Right renal pelvis (tissue), 4 donors: ENCODE measurements at regions not wholly inside any gene's neighbourhood (a gene's known extent, or its start where the extent isn't known, plus 50 kb on each side); places are given as distances from the start of the nearest gene placed in this dataset.

Experiments
- DNase-seq, 4 donors: peaks; one replicate each; pipeline ENCODE4 v3.0.0-alpha.2; 2013; ENCODE audit warnings: low read depth in 4 of 4, low spot score in 3 of 4, missing footprints in 1 of 4

DNA sequence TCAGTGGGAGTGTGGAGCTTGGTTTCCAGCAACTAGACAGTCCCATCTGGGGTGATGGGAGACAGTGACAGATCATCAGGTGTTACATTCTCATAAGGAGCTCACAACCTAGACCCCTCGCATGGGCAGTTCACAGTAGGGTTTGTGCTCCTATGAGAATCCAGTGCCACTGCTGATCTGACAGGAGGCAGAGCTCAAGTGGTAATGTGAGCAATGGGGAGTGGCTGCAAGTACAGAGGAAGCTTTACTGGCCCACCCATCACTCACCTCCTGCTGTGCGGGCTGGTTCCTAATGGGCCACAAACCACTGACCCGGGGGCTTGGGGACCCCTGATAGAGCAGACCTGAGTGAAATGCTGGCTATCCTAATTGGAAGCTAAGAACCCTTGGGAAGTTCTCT is 242.8 kb downstream of the BAMBI start:
- no peak for DNase-seq

DNA sequence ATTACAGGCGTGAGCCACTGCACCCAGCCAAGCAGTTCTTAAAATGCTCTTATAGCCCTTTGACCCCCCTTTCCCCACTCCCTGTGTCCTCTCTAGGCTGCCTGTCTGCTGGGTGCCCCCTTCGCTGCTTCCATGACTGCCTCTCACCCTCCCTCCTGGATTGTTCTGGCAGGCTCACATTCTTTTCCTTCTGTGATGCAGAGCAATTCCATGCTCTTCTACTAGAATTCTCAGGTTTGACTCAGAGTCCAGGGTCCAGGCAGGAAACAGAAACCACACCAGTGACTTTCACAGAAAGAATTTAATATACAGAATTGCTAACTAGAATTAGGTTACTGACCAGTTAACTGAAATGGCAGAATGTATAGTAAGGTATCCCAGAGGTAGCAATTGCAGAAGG is 244.8 kb downstream of the BAMBI start:
- DNase-seq = no peak

DNA sequence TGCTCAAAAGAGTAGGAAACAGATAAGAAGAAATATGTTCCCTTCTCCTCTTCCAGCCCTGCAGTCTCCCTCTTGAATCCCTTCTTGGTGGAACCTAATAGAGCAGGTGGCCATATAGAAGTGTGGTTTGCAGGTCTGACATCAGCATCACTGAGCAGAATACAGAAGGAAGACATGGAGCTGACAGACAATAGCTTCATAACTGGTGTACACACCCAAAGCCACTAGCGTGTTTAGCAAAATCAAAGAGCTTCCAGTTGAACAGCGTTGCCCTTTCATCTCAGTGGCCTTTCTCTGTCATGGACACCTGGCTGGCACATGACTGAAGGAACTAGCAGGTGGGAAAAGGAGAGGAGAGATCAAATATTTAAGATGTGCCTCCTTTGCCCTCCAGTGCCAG is 245.5 kb downstream of the BAMBI start:
- no peak for DNase-seq

DNA sequence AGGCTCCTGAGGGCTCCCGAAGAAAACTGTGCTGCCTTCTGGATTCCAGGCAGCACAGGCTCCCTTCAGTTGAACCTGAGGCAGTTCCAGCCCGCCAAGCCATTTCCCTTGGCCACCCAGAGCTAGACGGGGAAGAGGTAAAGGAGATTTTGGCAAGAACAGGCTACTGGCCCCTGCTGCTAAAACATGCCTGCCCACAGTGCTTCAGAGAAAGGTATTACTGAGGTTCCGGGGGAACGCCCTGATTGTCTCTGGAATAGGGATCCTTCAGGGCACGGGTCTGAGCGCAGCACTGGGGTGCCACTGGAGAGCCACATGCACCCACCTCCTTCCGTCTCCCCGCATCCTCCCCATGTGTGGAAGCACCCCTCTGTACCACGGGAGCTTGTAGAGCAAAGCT is 247.4 kb downstream of the BAMBI start:
- no peak for DNase-seq

DNA sequence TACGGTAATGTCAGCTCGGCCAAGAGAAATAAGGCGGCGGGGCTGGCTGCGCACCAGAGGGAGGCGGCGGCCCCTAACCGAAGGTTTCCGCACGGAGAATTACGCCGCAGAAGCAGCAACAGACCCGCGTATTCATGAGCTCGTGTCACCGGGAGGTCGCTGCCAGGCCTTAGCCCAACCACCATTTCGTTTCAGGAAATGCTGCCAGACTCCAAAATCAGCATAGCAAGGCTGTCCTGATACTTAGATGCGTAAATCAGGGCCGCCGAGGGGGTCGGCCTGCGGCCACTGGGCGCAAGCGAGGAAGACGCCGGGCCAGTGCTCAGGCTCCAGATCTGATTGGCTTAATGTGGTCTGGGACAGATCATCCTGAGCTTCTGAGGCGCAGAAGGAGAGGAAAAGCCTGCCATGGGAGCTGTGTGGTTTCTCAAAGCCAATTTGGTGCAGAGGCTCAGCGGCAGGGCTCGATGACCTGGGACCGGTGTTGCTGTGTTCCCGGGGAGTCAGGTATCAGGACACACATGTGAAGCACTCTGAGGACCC is 247.9 kb downstream of the BAMBI start:
- DNase-seq = peak in 1 of 4 donors; percentile 44

DNA sequence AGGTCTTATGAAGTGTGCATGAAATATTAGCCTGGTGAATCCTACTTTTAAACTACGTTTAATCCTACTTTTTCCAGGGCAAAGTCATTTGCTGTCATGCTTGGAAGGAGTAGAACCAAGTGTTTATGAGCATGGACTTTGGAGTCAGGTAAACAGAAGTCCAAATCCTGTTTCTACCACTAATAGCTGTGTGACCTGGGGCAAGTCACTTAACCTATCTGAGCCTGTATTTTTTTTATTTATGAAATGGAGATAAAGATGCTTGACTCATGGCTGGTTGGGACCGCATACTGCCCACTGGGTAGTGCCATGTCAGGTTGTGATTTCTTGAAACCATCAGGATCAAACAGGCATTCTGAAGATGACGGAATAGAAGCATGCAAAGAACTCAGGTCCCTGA is 249.6 kb downstream of the BAMBI start:
- no peak for DNase-seq

DNA sequence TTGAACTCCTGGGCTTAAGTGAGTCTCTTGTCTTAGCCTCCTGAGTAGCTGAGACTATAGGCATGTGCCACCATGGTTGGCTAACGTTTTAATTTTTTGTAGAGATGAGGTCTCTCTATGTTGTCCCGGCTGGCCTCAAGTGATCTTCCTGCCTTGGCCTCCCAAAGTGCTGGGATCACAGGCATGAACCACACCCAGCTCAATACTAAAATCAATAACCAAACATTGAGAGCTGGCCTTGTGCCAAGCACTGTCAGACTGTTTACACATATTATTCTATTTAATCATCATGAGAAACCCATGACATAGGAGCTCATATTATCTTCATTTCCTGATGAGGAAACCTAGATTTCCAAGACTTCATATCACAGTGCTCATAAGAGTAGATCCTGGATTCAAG is 251.2 kb downstream of the BAMBI start:
- DNase-seq = no peak

DNA sequence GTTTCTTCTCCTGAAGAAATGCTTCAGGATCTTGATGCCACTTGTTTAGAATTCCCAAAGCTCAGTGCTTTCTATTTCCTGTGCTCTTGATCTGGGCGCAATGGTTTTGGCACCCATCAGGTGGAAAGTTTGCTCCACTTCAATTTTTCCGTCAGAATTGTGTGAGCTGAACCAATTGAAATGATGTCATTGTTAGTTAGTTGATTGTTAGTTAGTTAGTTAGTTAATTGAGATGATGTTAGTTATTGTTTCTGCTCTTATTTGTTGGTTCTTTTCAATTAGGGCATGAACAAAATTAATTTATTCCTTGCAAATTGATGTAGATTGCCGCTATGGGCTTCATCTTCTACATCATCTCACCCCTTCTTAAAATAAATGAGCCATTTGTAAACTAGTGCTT is 252.6 kb downstream of the BAMBI start:
- no peak for DNase-seq

DNA sequence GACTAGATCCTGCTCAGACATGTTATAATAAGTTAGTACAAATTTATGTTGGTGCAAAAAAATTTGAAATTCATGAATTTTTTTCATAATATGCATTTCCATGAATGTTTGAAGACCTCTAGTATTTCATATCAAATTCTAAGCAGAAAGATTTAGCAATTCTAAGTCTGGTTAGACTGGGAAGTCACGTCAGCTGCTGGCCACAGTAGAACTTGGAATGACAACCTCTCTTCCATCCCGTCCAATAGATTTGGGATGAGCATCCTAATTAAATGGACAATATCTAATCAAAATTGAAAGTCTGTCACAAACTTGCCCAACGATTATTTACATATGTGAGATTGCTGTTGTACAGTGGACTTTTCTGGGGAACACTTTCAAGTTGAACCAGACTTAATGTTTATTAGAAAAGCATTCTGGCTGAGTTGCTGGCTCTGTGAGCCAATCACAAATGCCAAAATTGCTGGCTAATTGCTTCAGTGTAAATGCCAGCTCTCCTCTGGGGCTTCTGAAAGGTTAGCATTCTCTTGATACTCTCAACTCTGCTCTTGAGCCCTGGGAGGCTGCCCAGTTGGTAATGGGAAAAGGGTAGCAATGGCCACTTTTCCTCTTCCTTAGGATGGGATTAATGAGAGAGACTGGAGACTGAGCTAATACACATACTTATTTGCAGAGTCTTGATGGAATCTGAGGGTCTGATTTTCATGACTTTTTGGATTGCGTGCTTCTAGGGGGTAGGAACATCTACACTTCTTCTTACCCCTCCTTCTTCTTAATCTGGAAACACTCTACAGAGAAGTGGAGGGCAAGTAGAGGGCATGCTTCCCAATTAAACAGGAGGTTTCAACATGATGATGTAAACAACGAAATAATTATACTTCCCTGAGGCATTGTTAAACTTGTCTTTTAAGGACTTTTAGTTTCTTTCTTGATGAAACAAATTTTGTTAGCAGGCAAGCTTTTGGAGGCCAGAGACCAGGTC is 253.5 kb downstream of the BAMBI start:
- DNase-seq = no peak

DNA sequence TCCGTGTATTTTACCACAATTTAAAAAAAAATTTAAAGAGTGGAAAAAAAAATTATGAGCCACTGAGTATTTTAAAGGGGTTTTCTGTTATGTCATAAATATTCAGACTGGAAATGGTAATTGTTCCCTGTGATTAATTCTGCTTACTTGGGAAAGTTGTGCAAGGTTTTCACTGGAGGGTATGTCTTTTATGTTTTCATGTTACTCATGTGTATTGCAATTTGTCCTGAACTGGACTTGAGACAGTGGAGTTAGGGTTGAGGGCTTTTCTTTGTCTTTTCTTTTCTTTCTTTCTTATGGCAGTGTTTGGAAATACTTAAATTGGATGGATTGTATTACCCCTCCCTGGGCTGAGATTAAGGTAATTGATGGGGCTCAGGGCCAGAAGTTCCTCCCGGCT is 257.7 kb downstream of the BAMBI start:
- DNase-seq = no peak

DNA sequence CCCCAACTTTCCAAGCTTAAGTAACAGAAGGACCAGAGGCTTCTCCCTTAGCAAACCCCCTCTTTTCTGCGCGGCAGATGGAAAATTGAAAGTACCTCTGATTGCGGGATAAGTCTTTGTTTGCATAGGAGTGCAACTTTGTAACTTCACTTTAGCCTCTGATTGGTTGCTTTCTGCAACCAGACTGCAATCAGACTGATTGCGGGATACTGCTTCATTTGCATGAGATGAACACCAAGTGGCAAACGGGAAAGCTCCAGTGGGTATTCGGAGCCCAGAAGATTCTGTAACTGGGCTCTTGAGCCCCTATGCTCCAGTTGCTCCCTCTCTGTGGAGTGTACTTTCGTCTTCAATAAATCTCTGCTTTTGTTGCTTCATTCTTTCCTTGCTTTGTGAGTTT is 260.6 kb downstream of the BAMBI start:
- no peak for DNase-seq

DNA sequence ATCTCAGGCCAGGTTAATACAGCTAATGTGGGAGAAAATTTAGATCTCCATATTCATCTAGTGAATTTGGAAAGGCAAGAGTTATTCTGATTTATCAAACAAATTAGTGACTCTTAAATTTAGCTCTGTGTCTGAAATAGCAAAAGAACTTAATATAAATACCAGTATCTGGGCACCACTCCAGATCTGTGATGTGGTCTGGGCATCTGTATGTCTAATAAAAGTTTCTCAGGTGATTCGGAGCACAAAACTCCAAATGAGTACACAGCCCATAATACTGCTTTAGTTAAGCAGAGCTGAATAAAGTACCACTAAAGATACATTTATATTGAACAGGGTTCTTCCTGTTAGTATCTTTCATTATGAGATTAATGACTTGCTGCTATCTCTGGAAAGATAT is 261.4 kb downstream of the BAMBI start:
- no peak for DNase-seq

DNA sequence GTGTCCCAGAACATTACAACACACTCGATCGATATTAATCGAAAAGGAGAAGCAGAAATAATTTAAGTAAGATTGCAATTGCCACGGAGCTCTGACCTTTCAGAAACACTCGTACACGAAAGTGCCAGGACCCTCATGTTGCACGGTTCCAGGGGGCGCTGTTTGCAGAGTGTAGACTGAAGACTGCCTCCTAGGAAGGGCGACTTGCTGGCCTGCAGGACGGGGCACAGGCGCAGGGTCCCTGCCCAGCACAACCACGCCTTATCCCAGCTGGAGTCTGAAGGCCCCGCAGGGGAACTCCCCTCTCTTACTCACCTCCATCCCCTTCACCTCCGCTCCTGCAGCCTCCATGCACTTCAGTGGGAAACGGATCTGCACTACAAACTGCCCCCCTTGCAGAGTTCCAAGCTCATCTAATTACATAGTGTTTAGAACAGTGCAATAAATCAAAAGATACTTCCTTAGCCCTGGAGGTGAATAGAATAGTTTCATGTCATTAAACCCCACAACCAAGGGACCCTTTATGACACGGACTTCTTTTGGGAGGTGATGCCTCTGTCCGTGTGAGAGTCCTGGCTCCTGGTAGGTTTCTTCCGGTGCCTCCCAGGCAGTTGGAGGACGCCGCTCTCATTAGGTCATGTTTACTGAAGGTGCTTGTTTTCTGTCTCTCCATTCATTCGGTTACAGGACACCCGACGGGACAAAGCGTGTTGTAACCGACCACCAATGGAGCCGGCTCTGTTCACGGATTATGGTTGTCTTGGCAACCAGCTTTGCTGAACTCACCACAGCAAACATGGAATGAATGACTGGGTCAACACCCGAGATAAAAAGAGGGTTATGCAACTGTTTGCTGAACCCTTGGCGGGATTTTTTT is 262.2 kb downstream of the BAMBI start:
- peak; percentile 55 to 80 (median 65) for DNase-seq

DNA sequence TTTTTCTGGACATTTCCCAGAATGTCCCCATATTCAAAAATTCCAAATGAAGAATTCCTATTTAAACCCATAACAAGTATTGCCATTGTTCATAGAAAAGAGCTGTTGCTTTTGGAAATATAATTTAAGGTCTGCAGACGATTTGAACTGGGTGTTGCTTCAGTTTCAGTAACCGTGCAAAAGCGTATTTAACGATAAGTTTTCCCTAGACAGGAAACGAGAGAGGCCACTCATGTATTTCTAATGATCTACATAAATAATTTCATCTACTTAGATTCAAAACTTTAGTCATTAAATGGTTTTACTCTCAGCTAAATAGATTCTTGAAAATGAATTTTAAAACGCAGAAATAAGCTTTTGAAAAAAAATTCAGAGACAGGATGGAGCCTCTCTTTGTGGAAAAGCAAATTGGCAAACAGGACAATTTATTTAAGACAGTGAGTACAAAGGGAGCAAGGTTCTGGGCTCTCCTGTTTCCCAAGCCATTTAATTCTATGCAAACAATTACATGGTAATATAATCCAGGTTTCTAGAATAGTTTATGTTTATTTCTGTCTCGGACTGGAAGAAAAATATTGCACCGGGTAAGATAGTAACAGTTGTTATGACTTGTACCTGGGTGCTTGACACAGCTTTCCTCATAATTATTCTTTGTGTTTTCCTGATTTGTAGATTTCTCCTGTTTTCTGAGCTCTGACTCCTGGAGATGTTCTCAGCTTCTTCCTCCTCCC is 263.0 kb downstream of the BAMBI start:
- no peak for DNase-seq

DNA sequence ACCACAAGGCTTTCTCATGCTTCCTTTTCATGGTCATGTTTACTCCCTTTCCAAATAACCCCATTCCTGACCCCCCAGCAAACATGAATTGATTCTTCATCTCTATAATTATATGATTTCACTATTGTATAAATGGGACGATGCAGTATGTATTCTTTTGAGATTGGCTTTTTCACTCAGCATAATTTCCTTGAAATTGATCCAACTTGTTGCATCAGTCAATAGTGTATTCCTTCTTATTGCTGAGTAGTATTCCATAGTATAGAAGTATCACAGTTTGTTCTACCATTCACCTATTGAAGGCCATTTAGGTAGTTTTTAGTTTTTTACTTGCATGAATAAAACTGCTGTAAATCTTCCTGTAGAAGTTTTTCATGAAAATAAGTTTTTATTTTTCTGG is 264.7 kb downstream of the BAMBI start:
- no peak for DNase-seq

DNA sequence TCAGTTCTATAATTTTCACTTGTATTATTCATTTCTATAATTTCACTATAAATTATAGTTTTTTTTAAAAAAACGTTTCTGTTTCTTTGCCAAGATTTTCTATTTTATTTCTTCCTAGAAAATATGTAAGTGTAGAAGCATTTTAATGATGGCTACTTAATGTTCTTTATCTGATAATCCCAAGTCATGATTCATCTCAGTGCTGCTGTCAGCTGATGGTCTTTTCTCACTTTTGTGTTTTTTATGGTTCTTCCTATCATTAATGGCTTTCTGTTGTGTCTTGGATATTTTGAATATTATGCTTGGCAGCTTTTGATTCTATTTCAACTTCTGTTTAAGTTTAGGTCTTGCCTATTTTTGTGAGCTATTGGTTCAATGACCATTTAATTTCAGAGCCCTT is 268.6 kb downstream of the BAMBI start:
- DNase-seq = no peak

DNA sequence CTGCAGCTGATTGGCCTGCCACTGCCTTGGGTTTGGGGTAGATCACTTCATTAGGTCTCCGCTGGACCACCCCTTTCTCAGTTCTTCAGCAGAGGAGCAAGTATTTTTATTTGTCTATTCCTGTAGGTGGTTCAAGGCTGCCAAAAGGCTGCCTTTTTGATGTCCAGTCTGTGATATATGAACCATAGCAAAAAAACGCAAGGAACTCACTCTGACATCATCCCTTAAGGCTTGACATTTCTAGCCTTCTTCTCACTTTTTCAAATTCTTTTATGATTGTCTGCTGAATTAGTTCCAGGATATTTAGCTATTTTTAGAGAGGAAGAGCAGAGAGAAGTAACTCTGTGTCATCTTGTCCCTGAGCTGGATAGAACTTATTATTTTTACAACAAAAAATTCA is 269.2 kb downstream of the BAMBI start:
- no peak for DNase-seq

DNA sequence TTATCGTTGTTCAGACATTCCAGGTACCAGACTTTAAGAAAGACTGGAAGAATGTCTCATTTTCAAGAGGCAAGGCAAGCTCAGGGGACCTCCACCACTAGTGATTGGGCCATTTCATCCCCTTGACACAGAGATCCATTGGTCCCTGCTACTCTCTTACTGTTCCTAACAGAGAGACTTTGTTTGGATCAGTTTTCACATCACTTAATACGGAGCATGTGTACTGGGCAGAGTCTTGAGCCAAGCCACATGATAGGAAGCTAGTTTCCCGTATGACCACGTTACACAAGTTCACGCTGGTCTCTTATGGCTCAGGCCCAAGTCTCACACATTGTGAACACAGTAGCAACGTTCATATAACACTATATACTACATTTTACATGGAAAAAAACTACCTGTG is 269.9 kb downstream of the BAMBI start:
- DNase-seq = no peak

DNA sequence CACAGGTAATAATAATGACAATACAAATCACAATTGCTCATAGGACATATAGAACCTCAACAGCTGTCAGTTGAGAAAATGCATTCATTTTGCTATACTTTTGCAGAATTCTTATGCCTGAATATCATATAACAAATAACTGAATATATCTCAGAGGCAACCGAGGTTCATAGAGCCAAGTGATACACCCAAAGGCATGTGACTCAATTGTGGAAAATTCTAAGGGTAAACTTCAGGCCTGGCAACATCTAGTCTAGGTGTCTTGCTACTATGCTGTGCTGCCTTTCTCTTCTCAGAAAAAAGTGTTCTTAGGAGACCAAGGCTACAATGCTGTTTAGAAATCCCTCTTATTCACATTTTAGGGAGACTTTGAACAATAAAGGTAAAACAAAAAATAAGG is 270.7 kb downstream of the BAMBI start:
- DNase-seq = no peak
